ENCODE measurements at regions not wholly inside any gene's neighbourhood (a gene's known extent, or its start where the extent isn't known, plus 50 kb on each side); places are given as distances from the start of the nearest gene placed in this dataset.

DNA sequence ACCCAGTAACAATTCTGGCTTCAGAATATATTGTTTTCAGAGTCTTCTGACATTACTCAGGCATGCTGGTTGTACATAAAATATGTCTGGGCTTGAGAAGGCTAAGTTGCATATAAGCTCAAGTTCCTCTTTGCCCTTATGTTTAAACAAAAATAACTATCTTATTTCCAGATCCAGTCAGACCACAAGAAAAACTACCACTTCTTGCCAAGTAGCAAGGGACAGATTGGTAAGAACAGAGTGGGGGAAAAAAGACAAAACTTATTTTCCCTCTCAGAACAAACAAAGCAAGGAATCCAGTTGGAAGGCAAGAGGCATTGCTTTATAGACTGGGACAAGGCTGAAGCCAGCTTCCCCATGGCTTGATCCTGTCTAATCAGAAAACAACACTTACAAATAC is 1036.7 kb upstream of the CELF4 start:
- H3K27ac Mint-ChIP-seq = no peak overlapping the region
- Histone ChIP-seq H3K4me1 (peaks cover 32% of the 10 kb centered on the region), H3K9ac (no peak overlapping the region), H3F3A (ENCODE audit: low read depth) (peaks cover 11% of the 10 kb centered on the region), H3K79me2 (ENCODE audit: low read depth) (no peaks in the 10 kb centered on the region), H3K27ac (no peak overlapping the region), H3K9me3 (ENCODE audit: low read depth) (no peaks in the 10 kb centered on the region), H3K36me3 (no peaks in the 10 kb centered on the region), H3K4me2 (no peak overlapping the region), H4K20me1 (ENCODE audit: low read depth) (no peaks in the 10 kb centered on the region), H3K27me3 (no peaks in the 10 kb centered on the region), H2AFZ (replicated peaks) (no peak overlapping the region), H3K4me3 (no peak overlapping the region)
- H3K27me3 Mint-ChIP-seq (ENCODE audit: insufficient read depth, low read depth) = peaks cover 2% of the 10 kb centered on the region
- peaks cover 7% of the 10 kb centered on the region for H3K4me1 Mint-ChIP-seq
- no peaks in the 10 kb centered on the region for H3K9me3 Mint-ChIP-seq
- TF ChIP-seq EZH2 (IDR thresholded peaks at IDR 0.05) = no peak
- no peak for TF ChIP-seq CTCF (IDR thresholded peaks at IDR 0.05)
- no peak for TF ChIP-seq EZH2phosphoT487 (IDR thresholded peaks at IDR 0.05)
- peak; percentile 7 for DNase-seq (ENCODE audit: low spot score)
- H3K4me3 Mint-ChIP-seq = no peak overlapping the region
- H3K36me3 Mint-ChIP-seq = no peaks in the 10 kb centered on the region

GRCh38 chr18:38587571-38587970 is 1022.0 kb upstream of the CELF4 start:
- H3K27ac ChIP-seq = no peak overlapping the region
- no peak for DNase-seq (ENCODE audit: low spot score)
- H3K36me3 ChIP-seq = no peaks in the 10 kb centered on the region
- Mint-ChIP-seq H3K27ac (no peak overlapping the region), H3K4me1 (peaks cover 3% of the 10 kb centered on the region), H3K9me3 (no peaks in the 10 kb centered on the region), H3K4me3 (no peak overlapping the region), H3K27me3 (ENCODE audit: insufficient read depth, low read depth) (no peaks in the 10 kb centered on the region), H3K36me3 (no peaks in the 10 kb centered on the region)
- no peaks in the 10 kb centered on the region for H3K79me2 ChIP-seq (ENCODE audit: low read depth)
- H3K4me2 ChIP-seq = no peak overlapping the region
- H2AFZ ChIP-seq (replicated peaks) = no peak overlapping the region
- no peaks in the 10 kb centered on the region for H3K27me3 ChIP-seq
- H3K9me3 ChIP-seq (ENCODE audit: low read depth) = no peaks in the 10 kb centered on the region
- no peaks in the 10 kb centered on the region for H3F3A ChIP-seq (ENCODE audit: low read depth)
- H3K4me1 ChIP-seq = no peaks in the 10 kb centered on the region
- TF ChIP-seq EZH2phosphoT487 (IDR thresholded peaks at IDR 0.05) = no peak
- no peak for TF ChIP-seq EZH2 (IDR thresholded peaks at IDR 0.05)
- no peak for TF ChIP-seq CTCF (IDR thresholded peaks at IDR 0.05)
- H4K20me1 ChIP-seq (ENCODE audit: low read depth) = no peaks in the 10 kb centered on the region
- no peak overlapping the region for H3K9ac ChIP-seq
- H3K4me3 ChIP-seq = no peak overlapping the region

DNA sequence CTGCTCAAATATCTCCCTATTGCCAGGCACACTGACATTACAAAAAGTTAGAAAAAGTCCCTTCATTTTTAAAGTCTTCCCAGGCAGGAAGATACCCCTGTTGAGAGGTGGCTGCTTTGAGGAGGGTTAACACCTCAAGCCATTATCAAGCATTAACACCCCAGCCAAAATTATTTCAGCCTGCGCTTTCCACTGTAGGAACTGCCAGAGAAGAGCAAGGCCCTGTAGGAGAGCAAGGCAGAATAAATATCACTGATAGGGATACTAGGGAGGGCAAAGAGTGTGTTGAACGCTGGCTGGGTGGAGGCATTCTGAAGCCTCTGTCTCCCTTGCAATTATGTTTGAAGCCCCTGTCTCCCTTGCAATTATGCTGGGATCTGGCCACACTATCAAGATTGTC is 1020.7 kb upstream of the CELF4 start:
- Histone ChIP-seq H3K27ac (no peak overlapping the region), H3K79me2 (ENCODE audit: low read depth) (no peaks in the 10 kb centered on the region), H3K9ac (no peak overlapping the region), H4K20me1 (ENCODE audit: low read depth) (no peaks in the 10 kb centered on the region), H3K36me3 (no peaks in the 10 kb centered on the region), H3K27me3 (no peaks in the 10 kb centered on the region), H3F3A (ENCODE audit: low read depth) (no peaks in the 10 kb centered on the region), H3K9me3 (ENCODE audit: low read depth) (no peaks in the 10 kb centered on the region), H3K4me3 (no peak overlapping the region), H3K4me1 (no peaks in the 10 kb centered on the region), H3K4me2 (no peak overlapping the region), H2AFZ (replicated peaks) (no peak overlapping the region)
- no peak for DNase-seq (ENCODE audit: low spot score)
- H3K27me3 Mint-ChIP-seq (ENCODE audit: insufficient read depth, low read depth) = no peaks in the 10 kb centered on the region
- H3K4me3 Mint-ChIP-seq = no peak overlapping the region
- H3K27ac Mint-ChIP-seq = no peak overlapping the region
- H3K4me1 Mint-ChIP-seq = peaks cover 3% of the 10 kb centered on the region
- TF ChIP-seq EZH2phosphoT487 (IDR thresholded peaks at IDR 0.05) (no peak), EZH2 (IDR thresholded peaks at IDR 0.05) (no peak), CTCF (IDR thresholded peaks at IDR 0.05) (no peak)
- no peaks in the 10 kb centered on the region for H3K9me3 Mint-ChIP-seq
- H3K36me3 Mint-ChIP-seq = no peaks in the 10 kb centered on the region

DNA sequence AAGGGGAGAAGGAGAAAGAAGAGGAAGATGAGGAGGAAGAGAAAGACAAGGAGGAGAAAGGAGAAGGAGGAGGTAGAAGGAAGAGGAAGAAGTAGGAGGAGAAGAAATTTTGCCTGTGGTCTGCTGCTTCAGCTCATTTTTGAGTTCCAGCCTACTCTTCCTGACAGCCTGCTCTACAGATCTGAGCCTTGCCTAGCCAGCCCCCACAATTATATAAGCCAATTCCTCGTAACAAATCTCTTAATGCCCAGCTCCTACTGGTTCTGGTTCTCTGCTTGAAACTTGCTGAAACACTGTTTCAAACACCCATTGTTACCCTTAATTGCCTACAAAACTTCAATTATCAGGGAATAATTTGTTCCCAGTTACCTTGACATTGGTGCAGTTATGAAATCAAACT is 1014.2 kb upstream of the CELF4 start:
- TF ChIP-seq CTCF (IDR thresholded peaks at IDR 0.05) (no peak), EZH2phosphoT487 (IDR thresholded peaks at IDR 0.05) (no peak), EZH2 (IDR thresholded peaks at IDR 0.05) (no peak)
- DNase-seq (ENCODE audit: low spot score) = no peak
- Mint-ChIP-seq H3K4me3 (no peak overlapping the region), H3K27me3 (ENCODE audit: insufficient read depth, low read depth) (no peaks in the 10 kb centered on the region), H3K9me3 (no peaks in the 10 kb centered on the region), H3K27ac (no peak overlapping the region), H3K4me1 (no peaks in the 10 kb centered on the region), H3K36me3 (no peaks in the 10 kb centered on the region)
- Histone ChIP-seq H3K4me3 (no peak overlapping the region), H3K36me3 (no peaks in the 10 kb centered on the region), H3K79me2 (ENCODE audit: low read depth) (no peaks in the 10 kb centered on the region), H4K20me1 (ENCODE audit: low read depth) (no peaks in the 10 kb centered on the region), H3K9me3 (ENCODE audit: low read depth) (no peaks in the 10 kb centered on the region), H3K27me3 (no peaks in the 10 kb centered on the region), H3K27ac (no peak overlapping the region), H2AFZ (replicated peaks) (no peak overlapping the region), H3F3A (ENCODE audit: low read depth) (no peaks in the 10 kb centered on the region), H3K4me2 (no peak overlapping the region), H3K9ac (no peak overlapping the region), H3K4me1 (peaks cover 7% of the 10 kb centered on the region)
